GM21381 (cell line): ENCODE measurements at regions not wholly inside any gene's neighbourhood (a gene's known extent, or its start where the extent isn't known, plus 50 kb on each side); places are given as distances from the start of the nearest gene placed in this dataset.

ENCODE experiments used
- ATAC-seq: cut with Tn5 transposase; IDR thresholded peaks from one replicate; pipeline ENCODE4 v1.9.1; 2021; ENCODE audit warnings: mild to moderate bottlenecking, moderate library complexity; ENCODE audit not compliant: unreplicated experiment

GRCh38 chr10:21100190-21100589 is 203.1 kb upstream of the NEBL start:
- ATAC-seq, result no peak

GRCh38 chr10:21099291-21100062 is 202.4 kb upstream of the NEBL start:
- no peak for ATAC-seq

- no peak for ATAC-seq
Observed at GRCh38 chr10:21097926-21098355, 200.8 kb upstream of the NEBL start.

- no peak for ATAC-seq
Observed at GRCh38 chr10:21095494-21096055, 198.5 kb upstream of the NEBL start.

- no peak for ATAC-seq
Observed at GRCh38 chr10:21095073-21095472, 198.0 kb upstream of the NEBL start.

GRCh38 chr10:21092683-21093524 is 195.8 kb upstream of the NEBL start:
- no peak for ATAC-seq

- ATAC-seq, result no peak
Observed at GRCh38 chr10:21090609-21091082, 193.5 kb upstream of the NEBL start.

- ATAC-seq, result no peak
Observed at GRCh38 chr10:21087476-21087875, 190.4 kb upstream of the NEBL start.

GRCh38 chr10:21084700-21085099 is 187.6 kb upstream of the NEBL start:
- ATAC-seq, result no peak

- no peak for ATAC-seq
Observed at GRCh38 chr10:21083861-21084260, 186.8 kb upstream of the NEBL start.

GRCh38 chr10:21082206-21082605 is 185.1 kb upstream of the NEBL start:
- no peak for ATAC-seq

GRCh38 chr10:21080261-21080660 is 183.2 kb upstream of the NEBL start:
- no peak for ATAC-seq

GRCh38 chr10:21079330-21079658 is 182.2 kb upstream of the NEBL start:
- ATAC-seq, result no peak

GRCh38 chr10:21078410-21079329 is 181.6 kb upstream of the NEBL start:
- ATAC-seq, result no peak

GRCh38 chr10:21077681-21078080 is 180.6 kb upstream of the NEBL start:
- ATAC-seq, result no peak

GRCh38 chr10:21076381-21076780 is 179.3 kb upstream of the NEBL start:
- no peak for ATAC-seq

GRCh38 chr10:21075880-21076279 is 178.8 kb upstream of the NEBL start:
- ATAC-seq, result no peak

- ATAC-seq, result no peak
Observed at GRCh38 chr10:21071001-21071673, 174.0 kb upstream of the NEBL start.

- ATAC-seq, result no peak
Observed at GRCh38 chr10:21069929-21070700, 173.0 kb upstream of the NEBL start.
